ENCODE measurements at regions not wholly inside any gene's neighbourhood (a gene's known extent, or its start where the extent isn't known, plus 50 kb on each side); places are given as distances from the start of the nearest gene placed in this dataset.

- Mint-ChIP-seq H3K36me3 (no peaks in the 10 kb centered on the region), H3K27ac (no peak overlapping the region), H3K9me3 (peaks cover 14 to 18% of the 10 kb centered on the region in 2 donors)
- ATAC-seq = no peak
- no peak for DNase-seq (ENCODE audit: low spot score in 2 of 2)
Measured at GRCh38 chr3:117278424-117279190, 569.0 kb downstream of the TUSC7 start.

DNA sequence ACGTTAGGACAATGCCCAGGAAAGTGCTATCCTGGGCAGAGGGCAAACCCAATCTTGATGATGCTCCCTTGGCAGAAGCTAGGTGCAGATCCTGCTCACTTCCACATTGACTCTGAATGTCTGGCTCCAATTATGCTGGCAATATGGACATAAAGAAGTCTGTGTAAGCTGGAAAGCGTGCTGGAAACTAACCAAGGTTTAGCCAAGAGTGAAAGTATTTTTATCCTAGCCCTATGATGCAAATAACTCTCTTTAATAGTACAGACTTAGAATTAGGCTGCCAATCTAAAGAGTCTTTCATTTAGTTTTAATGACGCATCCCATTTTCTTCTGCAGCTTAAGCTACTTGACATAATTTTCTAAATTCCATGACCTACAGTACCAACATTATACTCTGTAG is 571.8 kb downstream of the TUSC7 start:
- Mint-ChIP-seq H3K9me3 (peaks cover 17 to 18% of the 10 kb centered on the region in 2 donors), H3K36me3 (no peaks in the 10 kb centered on the region), H3K27ac (no peak overlapping the region)
- DNase-seq (ENCODE audit: low spot score in 2 of 2) (no peak), ATAC-seq (no peak)

DNA sequence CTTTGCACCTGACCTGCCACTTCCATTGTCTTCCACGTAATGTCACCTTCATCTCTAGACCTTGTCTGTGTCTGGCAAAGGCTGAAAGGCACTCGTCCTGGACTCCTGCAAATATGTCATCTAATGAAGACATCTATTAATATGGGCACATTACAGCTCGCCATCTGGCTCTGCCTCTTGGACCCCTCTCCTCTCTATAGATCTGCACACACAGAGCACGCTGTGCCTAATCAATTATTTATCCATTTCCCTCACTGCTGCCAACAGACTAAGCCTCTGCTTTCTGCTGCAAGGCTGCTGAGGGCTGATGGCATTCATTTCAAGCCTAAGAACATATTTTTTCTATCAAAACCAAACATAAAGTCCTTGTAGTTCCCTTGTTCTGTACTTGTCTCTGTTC is 573.0 kb downstream of the TUSC7 start:
- no peak overlapping the region for H3K27ac Mint-ChIP-seq
- H3K36me3 Mint-ChIP-seq = no peaks in the 10 kb centered on the region
- ATAC-seq (no peak), DNase-seq (ENCODE audit: low spot score in 2 of 2) (no peak)
- H3K9me3 Mint-ChIP-seq = peaks cover 9 to 13% of the 10 kb centered on the region in 2 donors

GRCh38 chr3:117285737-117286136 is 576.2 kb downstream of the TUSC7 start:
- no peak for ATAC-seq
- Mint-ChIP-seq H3K36me3 (no peaks in the 10 kb centered on the region), H3K27ac (no peak overlapping the region), H3K9me3 (peaks cover 13 to 14% of the 10 kb centered on the region in 2 donors)
- no peak for DNase-seq (ENCODE audit: low spot score in 2 of 2)

DNA sequence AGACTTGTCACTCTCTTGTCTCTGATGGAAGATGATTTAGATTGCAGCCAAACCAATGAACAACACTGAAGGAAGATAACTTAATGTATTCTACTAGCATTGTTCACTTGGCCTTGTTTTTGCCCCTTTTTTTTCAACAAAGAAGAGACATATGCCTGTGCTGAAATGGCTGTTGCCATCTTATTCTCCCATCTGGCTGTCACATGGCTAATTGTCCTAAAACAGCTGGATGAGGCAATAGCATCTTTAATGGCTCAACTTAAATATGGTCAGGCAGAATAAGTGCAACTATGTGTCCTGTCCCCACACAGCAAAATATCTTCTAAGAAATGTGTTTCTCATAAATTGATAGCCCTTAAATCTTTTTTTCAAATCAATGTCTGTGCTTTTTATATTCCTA is 576.9 kb downstream of the TUSC7 start:
- ATAC-seq (no peak), DNase-seq (ENCODE audit: low spot score in 2 of 2) (no peak)
- Mint-ChIP-seq H3K27ac (no peak overlapping the region), H3K36me3 (no peaks in the 10 kb centered on the region), H3K9me3 (peaks cover 12 to 14% of the 10 kb centered on the region in 2 donors)

DNA sequence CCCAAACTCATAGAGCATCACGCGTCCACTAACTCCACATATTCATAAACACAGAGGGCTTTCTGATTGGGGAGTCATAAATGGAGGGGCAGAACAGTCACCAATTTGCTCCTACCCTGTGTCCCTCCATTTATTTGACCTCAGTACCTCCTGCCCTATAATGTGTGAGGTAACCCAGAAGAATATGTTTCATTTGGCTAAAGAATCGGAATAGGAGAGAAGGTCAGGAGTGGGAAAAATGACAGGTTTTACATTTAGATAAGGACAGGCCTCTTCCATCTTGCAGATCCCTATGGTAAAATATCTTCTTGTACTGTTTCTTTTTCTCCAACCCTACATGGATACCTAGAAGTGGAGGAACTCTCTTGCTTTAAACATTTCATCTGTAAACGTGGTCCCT is 578.0 kb downstream of the TUSC7 start:
- DNase-seq (ENCODE audit: low spot score in 2 of 2) = no peak
- Mint-ChIP-seq H3K9me3 (peaks cover 1 to 14% of the 10 kb centered on the region in 2 donors), H3K27ac (no peak overlapping the region), H3K36me3 (no peaks in the 10 kb centered on the region)
- ATAC-seq = no peak

DNA sequence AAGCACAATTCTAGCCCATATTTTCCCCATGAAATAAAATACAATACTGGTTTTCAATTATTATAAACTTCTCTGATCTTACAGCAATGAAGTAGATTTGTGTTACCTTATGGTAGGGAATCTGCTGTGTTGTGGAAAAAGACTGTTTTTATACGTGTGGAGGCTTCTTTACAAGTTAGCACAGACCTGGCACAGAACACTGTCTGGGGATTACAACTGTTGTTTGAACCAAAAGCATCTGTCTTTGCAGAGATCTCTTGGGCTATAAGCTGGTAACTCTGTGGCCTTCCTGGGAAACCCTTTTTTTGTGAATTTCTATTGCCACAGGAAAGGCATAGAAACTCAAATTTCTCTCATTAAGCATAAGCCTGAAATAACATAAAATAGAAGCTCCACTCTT is 581.9 kb downstream of the TUSC7 start:
- DNase-seq (ENCODE audit: low spot score in 2 of 2) (no peak), ATAC-seq (no peak)
- Mint-ChIP-seq H3K27ac (no peak overlapping the region), H3K9me3 (peaks cover 0 to 5% of the 10 kb centered on the region in 2 donors), H3K36me3 (no peaks in the 10 kb centered on the region)

DNA sequence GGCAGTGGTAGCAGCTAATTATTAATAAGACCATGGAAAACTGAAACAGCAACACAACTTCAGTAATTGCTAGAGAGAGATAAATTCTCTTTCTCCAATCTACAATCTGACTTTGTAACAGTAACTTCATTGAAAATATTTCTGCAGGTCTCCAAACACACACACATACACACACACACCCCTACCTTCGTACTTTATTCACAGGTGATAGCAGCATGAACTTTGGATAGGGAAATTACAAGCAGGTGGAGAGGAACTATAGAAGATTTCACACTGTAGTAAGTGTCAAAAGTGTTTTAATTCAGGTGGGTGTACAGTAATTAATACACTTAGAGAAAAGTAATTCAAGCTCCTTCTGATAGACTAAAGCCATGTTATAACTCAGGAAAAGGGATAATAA is 587.5 kb downstream of the TUSC7 start:
- H3K27ac Mint-ChIP-seq = no peak overlapping the region

DNA sequence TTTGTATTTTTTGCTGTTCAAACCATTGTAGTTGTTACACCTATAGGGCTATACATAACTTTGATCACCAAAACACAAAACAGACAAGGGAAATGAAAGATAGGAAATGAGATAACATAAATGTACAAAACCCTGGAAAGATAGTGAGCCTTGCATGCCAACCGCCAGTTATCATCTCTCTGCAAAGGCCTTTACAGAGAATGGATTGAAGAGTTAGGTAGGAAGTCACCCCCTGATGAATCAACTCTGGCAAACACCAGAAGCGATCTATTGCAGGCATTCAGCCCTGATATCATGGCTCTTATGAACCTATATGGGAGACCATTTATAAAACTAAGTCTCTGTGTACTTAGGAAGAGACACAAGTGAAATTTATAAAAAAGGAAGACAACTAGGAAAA is 588.0 kb downstream of the TUSC7 start:
- DNase-seq (ENCODE audit: low spot score in 2 of 2) (no peak), ATAC-seq (no peak)
- peaks cover 0 to 9% of the 10 kb centered on the region in 2 donors for H3K9me3 Mint-ChIP-seq
- no peak overlapping the region for H3K27ac Mint-ChIP-seq
- no peaks in the 10 kb centered on the region for H3K36me3 Mint-ChIP-seq

More for the DNA sequence above, 587.5 kb downstream of the TUSC7 start:
- ATAC-seq (no peak), DNase-seq (ENCODE audit: low spot score in 2 of 2) (no peak)
- peaks cover 0 to 9% of the 10 kb centered on the region in 2 donors for H3K9me3 Mint-ChIP-seq
- no peaks in the 10 kb centered on the region for H3K36me3 Mint-ChIP-seq

GRCh38 chr3:117298273-117298672 is 588.7 kb downstream of the TUSC7 start:
- ATAC-seq = no peak
- H3K36me3 Mint-ChIP-seq = no peaks in the 10 kb centered on the region
- no peak for DNase-seq (ENCODE audit: low spot score in 2 of 2)
- no peak overlapping the region for H3K27ac Mint-ChIP-seq
- peaks cover 0 to 9% of the 10 kb centered on the region in 2 donors for H3K9me3 Mint-ChIP-seq

DNA sequence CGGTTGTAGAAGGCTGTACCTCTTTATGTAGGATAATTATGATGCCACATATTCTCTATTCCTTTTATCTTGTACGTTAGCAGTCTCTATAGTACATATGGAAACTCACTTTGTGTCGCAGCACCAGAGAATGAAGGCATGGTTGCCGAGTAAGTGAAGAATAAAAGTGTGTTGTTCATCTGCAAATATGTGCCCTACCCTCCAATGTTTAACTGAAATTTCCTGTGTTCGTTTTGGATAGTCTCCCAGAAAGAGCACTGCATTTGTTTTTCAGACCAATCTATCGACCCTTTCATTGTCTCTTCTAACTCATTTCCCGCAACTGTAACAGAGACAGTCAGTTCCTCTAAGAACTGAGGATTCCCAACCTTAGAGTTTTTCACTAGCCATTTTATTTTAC is 592.8 kb downstream of the TUSC7 start:
- no peaks in the 10 kb centered on the region for H3K36me3 Mint-ChIP-seq
- peaks cover 4 to 11% of the 10 kb centered on the region in 2 donors for H3K9me3 Mint-ChIP-seq
- H3K27ac Mint-ChIP-seq = no peak overlapping the region
- DNase-seq (ENCODE audit: low spot score in 2 of 2) (no peak), ATAC-seq (no peak)

DNA sequence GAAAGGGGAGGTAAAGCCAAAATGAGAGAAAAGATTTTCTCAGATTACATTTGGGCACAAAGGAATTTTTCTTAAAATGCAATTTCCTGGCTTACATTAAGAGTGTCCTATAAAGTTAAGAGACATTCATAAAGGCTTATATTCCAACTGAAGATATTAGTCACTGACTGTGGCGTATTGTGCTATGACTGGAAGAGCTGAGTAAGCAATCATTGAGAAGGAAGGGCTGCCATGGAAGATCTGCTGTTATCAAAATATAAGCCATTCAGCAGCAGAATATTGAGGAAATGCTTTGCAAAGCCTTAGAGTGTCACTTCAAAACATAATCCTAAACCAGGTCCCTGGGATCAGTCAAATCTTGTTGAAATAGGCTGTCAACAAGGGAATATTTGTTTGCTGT is 593.9 kb downstream of the TUSC7 start:
- DNase-seq (ENCODE audit: low spot score in 2 of 2) (no peak), ATAC-seq (no peak)
- Mint-ChIP-seq H3K36me3 (no peaks in the 10 kb centered on the region), H3K9me3 (peaks cover 10 to 16% of the 10 kb centered on the region in 2 donors), H3K27ac (no peak overlapping the region)

DNA sequence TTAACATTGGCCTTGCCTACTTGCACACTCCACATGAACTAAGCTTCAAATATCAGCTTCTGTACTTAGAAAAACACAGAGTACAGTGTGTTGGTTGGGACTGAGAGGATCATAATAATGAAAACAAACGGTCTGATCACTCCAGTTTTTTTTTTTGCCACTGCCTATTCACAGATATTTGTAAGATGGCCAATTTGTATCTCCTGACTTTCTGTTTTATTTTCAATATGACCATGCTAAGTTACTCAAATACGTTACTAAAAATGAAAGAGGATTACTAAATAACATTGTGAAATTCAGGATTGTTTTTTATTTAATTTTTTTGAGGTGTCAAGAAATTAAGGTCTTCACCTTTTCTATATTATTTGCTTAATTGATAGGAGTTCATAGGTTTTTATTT is 595.1 kb downstream of the TUSC7 start:
- ATAC-seq (no peak), DNase-seq (ENCODE audit: low spot score in 2 of 2) (no peak)
- Mint-ChIP-seq H3K9me3 (peaks cover 10 to 11% of the 10 kb centered on the region in 2 donors), H3K27ac (no peak overlapping the region), H3K36me3 (no peaks in the 10 kb centered on the region)

DNA sequence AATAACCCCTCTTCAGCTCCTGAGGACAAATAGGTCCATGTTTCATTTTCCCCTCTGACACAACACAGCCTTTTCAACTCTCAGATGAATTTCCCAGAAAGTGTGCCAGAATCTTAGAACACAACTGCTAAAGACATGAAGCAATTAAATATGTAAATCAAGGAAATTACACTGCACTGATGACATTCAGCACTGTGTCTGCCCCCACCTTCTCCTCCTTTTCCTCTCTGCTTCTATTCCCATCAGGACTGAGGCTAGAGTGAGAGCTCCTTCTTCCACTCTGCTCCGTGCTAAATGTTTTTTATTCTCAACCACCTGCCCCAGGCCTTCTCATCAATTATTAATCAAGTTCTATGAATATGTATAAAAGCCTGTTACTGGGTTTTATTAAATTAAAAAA is 596.1 kb downstream of the TUSC7 start:
- DNase-seq (ENCODE audit: low spot score in 2 of 2) (no peak), ATAC-seq (no peak)
- Mint-ChIP-seq H3K27ac (no peak overlapping the region), H3K9me3 (peaks cover 10 to 11% of the 10 kb centered on the region in 2 donors), H3K36me3 (no peaks in the 10 kb centered on the region)

- Mint-ChIP-seq H3K27ac (no peak overlapping the region), H3K9me3 (peaks cover 10 to 15% of the 10 kb centered on the region in 2 donors), H3K36me3 (no peaks in the 10 kb centered on the region)
- DNase-seq (ENCODE audit: low spot score in 2 of 2) (no peak), ATAC-seq (no peak)
Measured at GRCh38 chr3:117306299-117306698, 596.7 kb downstream of the TUSC7 start.

GRCh38 chr3:117308353-117308752 is 598.8 kb downstream of the TUSC7 start:
- Mint-ChIP-seq H3K27ac (no peak overlapping the region), H3K36me3 (no peaks in the 10 kb centered on the region), H3K9me3 (peaks cover 13 to 18% of the 10 kb centered on the region in 2 donors)
- ATAC-seq = no peak
- no peak for DNase-seq (ENCODE audit: low spot score in 2 of 2)

DNA sequence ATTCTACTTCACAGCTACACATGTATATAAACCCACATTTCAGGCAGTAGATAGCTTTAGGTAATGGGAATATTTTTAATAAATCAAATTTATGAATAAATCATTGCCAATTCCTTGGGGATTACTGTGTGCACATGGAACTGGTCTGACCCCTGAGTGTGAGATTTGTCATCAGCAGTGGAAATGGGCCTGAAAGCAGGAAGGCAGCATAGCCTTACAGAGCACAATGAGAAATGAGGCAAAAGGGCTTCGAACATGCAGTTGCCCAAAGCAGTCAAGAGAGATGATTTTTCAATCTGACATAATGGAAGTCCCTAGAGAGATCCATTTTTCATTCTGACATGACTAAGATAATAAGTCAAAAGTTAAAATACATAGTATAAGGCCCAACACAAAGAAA is 599.2 kb downstream of the TUSC7 start:
- Mint-ChIP-seq H3K27ac (no peak overlapping the region), H3K9me3 (peaks cover 17 to 20% of the 10 kb centered on the region in 2 donors), H3K36me3 (no peaks in the 10 kb centered on the region)
- no peak for DNase-seq (ENCODE audit: low spot score in 2 of 2)
- ATAC-seq = no peak

DNA sequence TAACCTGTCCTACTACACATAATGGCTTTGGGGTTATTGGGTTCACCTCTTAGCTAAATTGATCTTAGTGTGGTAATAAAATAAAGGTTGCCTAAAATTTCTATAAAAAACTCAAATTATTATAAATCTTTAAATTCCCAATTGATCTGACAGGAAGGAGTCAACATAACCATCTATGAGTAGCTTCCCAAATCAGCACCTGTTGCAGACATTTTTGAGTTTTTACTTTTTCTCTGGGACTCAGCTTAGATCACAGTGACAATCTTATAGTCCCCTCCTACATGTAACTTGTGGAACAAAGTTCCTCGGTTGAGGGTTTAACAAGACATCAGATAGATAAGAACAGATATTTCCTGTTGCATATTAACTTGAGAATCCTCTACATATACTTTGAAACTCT is 601.0 kb downstream of the TUSC7 start:
- DNase-seq (ENCODE audit: low spot score in 2 of 2) = no peak
- ATAC-seq = no peak
- peaks cover 19 to 28% of the 10 kb centered on the region in 2 donors for H3K9me3 Mint-ChIP-seq
- no peaks in the 10 kb centered on the region for H3K36me3 Mint-ChIP-seq
- H3K27ac Mint-ChIP-seq = no peak overlapping the region

Data from activated naive CD4-positive, alpha-beta T cell treated with anti-CD3 and anti-CD28 coated beads, Interleukin-2, amount 50 U/mL, for 72 hours (primary cell).